ENCODE measurements at regions not wholly inside any gene's neighbourhood (a gene's known extent, or its start where the extent isn't known, plus 50 kb on each side); places are given as distances from the start of the nearest gene placed in this dataset.

DNA sequence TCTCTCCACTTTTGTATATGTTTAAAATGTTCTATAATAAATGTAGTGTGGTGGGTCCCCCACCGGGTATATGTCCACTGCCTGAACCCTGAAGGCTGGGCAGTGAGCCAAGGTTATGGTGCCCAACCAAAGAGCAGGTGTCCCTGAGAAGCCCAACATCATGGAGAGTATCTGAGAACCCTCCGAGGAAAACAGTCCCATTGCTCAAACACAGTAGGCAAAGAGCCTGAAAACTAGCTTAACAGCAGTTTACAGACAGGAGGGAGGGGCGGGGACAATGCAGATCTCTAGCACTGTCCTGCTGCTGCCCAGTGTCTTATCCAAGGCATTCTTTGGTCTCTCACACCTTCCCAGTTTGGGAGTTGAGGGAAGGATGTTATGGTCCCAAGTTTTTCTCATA, 91.0 kb downstream of the TMPRSS5 start:
- peaks cover 16% of the 10 kb centered on the region for H3K4me1 Mint-ChIP-seq (ENCODE audit: unreplicated experiment)
- no peaks in the 10 kb centered on the region for H3K36me3 Mint-ChIP-seq (ENCODE audit: low read depth, unreplicated experiment)
- no peak for TF ChIP-seq CTCF (IDR thresholded peaks at IDR 0.05; ENCODE audit: unreplicated experiment)
- H3K4me3 Mint-ChIP-seq (ENCODE audit: unreplicated experiment) = no peak overlapping the region
- no peak for DNase-seq (ENCODE audit: low spot score)
- H3K27me3 Mint-ChIP-seq (ENCODE audit: unreplicated experiment) = no peaks in the 10 kb centered on the region
- H3K9me3 Mint-ChIP-seq (ENCODE audit: unreplicated experiment) = no peaks in the 10 kb centered on the region
- no peak overlapping the region for H3K27ac Mint-ChIP-seq (ENCODE audit: unreplicated experiment)

DNA sequence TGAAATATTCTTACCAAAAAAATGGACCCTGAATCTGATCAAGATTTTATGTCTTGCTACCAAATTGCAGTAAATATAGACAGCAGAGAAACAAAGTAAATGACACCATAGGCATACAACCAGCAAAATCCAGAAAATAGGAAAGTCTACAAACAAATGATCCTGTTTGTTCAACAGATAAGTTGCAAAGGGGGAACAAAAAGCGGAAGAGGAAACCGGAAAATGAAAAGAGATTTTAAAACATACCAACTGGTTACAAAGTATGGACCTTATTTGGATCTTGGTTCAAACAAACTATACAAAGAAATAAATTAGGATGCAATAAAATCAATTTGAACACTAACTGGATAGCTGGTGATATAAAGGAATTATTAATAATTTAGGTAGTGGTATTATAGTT, 92.0 kb downstream of the TMPRSS5 start:
- no peak for TF ChIP-seq CTCF (IDR thresholded peaks at IDR 0.05; ENCODE audit: unreplicated experiment)
- DNase-seq (ENCODE audit: low spot score) = no peak
- H3K4me3 Mint-ChIP-seq (ENCODE audit: unreplicated experiment) = no peak overlapping the region
- H3K9me3 Mint-ChIP-seq (ENCODE audit: unreplicated experiment) = no peaks in the 10 kb centered on the region
- no peaks in the 10 kb centered on the region for H3K36me3 Mint-ChIP-seq (ENCODE audit: low read depth, unreplicated experiment)
- H3K4me1 Mint-ChIP-seq (ENCODE audit: unreplicated experiment) = peaks cover 16% of the 10 kb centered on the region
- H3K27me3 Mint-ChIP-seq (ENCODE audit: unreplicated experiment) = peaks cover 1% of the 10 kb centered on the region
- peak overlapping the region; percentile 86 for H3K27ac Mint-ChIP-seq (ENCODE audit: unreplicated experiment)

DNA sequence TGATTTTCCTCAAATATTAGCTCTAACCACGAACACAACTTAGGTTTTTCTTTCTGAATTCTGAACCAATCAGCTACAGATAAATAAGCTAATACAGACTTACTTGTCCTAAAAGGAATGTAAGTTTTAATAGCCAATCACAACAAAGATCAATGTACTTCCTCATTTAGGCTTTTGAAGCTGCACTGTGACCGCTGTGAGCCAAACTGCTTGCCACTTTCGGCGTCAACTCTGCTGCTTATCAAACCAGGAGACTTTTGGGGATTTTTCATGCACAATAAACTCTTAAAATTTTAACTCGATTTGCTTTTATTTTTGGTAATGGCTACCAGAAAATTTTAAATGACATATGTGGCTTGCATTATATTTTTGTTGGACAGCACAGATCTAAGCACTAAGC, 92.5 kb downstream of the TMPRSS5 start:
- Mint-ChIP-seq H3K9me3 (ENCODE audit: unreplicated experiment) (no peaks in the 10 kb centered on the region), H3K4me3 (ENCODE audit: unreplicated experiment) (no peak overlapping the region), H3K36me3 (ENCODE audit: low read depth, unreplicated experiment) (no peaks in the 10 kb centered on the region), H3K27me3 (ENCODE audit: unreplicated experiment) (peaks cover 1% of the 10 kb centered on the region), H3K27ac (ENCODE audit: unreplicated experiment) (peak overlapping the region; percentile 86), H3K4me1 (ENCODE audit: unreplicated experiment) (peaks cover 16% of the 10 kb centered on the region)
- no peak for TF ChIP-seq CTCF (IDR thresholded peaks at IDR 0.05; ENCODE audit: unreplicated experiment)
- DNase-seq (ENCODE audit: low spot score) = no peak

- Mint-ChIP-seq H3K27me3 (ENCODE audit: unreplicated experiment) (peaks cover 3% of the 10 kb centered on the region), H3K36me3 (ENCODE audit: low read depth, unreplicated experiment) (no peaks in the 10 kb centered on the region), H3K4me1 (ENCODE audit: unreplicated experiment) (peaks cover 7% of the 10 kb centered on the region), H3K4me3 (ENCODE audit: unreplicated experiment) (no peak overlapping the region), H3K9me3 (ENCODE audit: unreplicated experiment) (no peaks in the 10 kb centered on the region), H3K27ac (ENCODE audit: unreplicated experiment) (no peak overlapping the region)
- TF ChIP-seq CTCF (IDR thresholded peaks at IDR 0.05; ENCODE audit: unreplicated experiment) = no peak
- DNase-seq (ENCODE audit: low spot score) = no peak
Observed at GRCh38 chr11:113604186-113604585, 101.9 kb downstream of the TMPRSS5 start.

- Mint-ChIP-seq H3K4me1 (ENCODE audit: unreplicated experiment) (peaks cover 7% of the 10 kb centered on the region), H3K4me3 (ENCODE audit: unreplicated experiment) (peak overlapping the region; percentile 61), H3K9me3 (ENCODE audit: unreplicated experiment) (no peaks in the 10 kb centered on the region), H3K27ac (ENCODE audit: unreplicated experiment) (no peak overlapping the region), H3K36me3 (ENCODE audit: low read depth, unreplicated experiment) (no peaks in the 10 kb centered on the region), H3K27me3 (ENCODE audit: unreplicated experiment) (peaks cover 3% of the 10 kb centered on the region)
- DNase-seq (ENCODE audit: low spot score) = no peak
- TF ChIP-seq CTCF (IDR thresholded peaks at IDR 0.05; ENCODE audit: unreplicated experiment) = no peak
Observed at GRCh38 chr11:113603277-113604059, 102.6 kb downstream of the TMPRSS5 start.
